ENCODE measurements at regions not wholly inside any gene's neighbourhood (a gene's known extent, or its start where the extent isn't known, plus 50 kb on each side); places are given as distances from the start of the nearest gene placed in this dataset.

- TF ChIP-seq CTCF (conservative IDR thresholded peaks at IDR 0.05) = no peak
- no peak for TF ChIP-seq EZH2 (IDR thresholded peaks at IDR 0.05; ENCODE audit: low read depth)
Measured at GRCh38 chr3:145698250-145698649, 462.7 kb downstream of the PLOD2 start.

All from PC-9 (cell line).